Islet of Langerhans (tissue), 1 donor: ENCODE measurements at regions not wholly inside any gene's neighbourhood (a gene's known extent, or its start where the extent isn't known, plus 50 kb on each side); places are given as distances from the start of the nearest gene placed in this dataset.
A peak's percentile ranks its signal among the peaks of the same experiment; 100 is the strongest.
"Not testable (repeated sequence)": the region's sequence is repeated elsewhere in the genome, so short reads cannot be mapped to it uniquely, and the experiment has no call there.

Experiments
- FAIRE-seq: peaks from one replicate; lab custom pipeline; 2011; peaks lifted over from hg19 to GRCh38; lab: Jason Lieb, UNC

GRCh38 chr2:204145263-204145751 is 208.7 kb downstream of the ICOS start:
- FAIRE-seq = peak; percentile 96

GRCh38 chr2:204145791-204146190 is 209.2 kb downstream of the ICOS start:
- FAIRE-seq = no peak

DNA sequence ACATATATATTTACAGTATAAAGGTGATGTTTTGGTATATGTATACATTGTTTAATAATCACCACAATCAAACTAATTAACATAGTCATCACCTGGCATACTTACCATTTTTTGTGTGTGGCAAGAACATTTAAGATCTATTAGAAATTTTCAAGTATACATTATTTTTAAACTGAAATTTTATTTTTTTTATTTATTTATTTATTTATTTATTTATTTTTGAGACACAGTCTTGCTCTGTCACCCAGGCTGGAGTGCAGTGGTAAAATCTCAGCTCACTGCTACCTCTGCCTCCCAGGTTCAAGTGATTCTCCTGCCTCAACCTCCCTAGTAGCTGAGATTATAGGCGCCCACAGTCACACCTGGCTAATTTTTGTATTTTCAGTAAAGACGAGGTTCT is 210.5 kb downstream of the ICOS start:
- not testable (repeated sequence) for FAIRE-seq

DNA sequence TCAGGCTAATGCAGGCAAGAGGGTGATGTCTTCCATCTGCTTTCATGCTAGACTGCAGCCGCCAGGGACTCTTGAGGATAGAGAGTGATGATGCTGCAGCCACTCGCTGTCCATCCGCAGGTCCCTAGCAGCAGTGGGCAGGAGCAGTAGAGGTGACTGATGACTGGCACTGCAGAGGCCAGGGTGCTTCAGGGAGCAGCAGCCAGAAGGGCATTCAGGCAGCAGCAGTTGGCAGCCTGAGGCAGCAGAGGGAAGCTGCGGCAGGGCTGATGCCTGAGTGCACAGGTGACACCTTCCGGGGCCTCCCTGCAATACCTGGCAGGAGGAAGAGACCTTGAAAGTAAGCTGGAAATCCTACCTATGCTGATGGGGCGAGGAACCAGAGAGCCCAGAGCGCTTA is 214.2 kb downstream of the ICOS start:
- no peak for FAIRE-seq

DNA sequence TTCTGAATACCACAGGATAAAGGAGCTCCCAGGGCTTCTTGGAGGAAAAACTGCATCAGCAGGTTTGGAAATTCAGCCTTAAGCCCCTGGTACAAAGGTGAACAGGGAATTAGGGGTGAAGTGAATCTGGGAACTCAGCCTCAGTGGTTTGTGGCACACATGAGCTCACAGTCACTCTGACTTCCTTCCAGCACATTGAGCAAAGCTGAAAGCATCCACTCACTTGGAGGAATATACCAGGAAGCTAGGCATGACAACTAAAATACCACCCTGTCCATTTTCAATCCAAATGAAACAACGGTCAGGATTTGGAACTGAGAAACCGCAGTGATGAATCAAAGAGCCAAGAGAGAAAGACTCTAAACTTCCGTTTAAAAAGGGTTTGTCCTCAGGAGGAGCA is 216.1 kb downstream of the ICOS start:
- FAIRE-seq = no peak

DNA sequence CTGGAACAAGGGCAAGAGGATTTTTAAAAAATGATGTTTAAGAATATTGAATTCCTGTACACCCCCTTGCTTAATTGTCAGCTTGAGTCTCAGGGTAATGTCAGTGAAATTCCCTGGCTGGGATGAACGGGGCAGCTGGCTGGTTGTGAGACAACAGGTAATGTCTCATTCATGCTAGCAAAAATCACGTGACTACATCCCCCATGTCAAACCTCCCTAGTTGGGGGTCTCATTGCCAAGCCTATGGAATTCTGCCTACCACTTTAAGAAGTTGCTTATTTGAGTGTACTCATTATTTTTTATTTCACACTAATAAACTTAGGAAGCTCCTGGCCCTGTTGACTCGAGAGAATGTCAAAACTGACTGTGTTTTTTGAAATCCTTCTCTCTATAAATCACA is 218.3 kb downstream of the ICOS start:
- FAIRE-seq = no peak

DNA sequence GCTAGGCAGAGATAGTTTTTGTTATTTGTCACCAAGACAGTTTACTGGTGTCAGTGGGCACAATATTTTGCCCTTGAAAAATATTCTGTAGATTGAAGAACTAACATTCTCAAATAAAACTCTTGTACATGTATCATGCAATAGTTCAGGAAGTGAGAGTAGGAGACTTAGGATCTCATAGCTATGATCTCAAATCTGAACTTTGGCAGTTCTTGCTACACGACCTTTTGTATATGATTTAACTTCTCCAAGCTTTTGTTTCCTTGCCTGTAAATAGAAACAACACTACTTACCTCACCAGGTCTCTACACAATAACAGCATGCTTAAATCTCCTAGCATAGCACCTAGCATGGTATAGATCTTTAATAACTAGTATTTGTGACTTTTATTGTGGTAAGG is 219.9 kb downstream of the ICOS start:
- no peak for FAIRE-seq

GRCh38 chr2:204157684-204158083 is 221.1 kb downstream of the ICOS start:
- FAIRE-seq = no peak

DNA sequence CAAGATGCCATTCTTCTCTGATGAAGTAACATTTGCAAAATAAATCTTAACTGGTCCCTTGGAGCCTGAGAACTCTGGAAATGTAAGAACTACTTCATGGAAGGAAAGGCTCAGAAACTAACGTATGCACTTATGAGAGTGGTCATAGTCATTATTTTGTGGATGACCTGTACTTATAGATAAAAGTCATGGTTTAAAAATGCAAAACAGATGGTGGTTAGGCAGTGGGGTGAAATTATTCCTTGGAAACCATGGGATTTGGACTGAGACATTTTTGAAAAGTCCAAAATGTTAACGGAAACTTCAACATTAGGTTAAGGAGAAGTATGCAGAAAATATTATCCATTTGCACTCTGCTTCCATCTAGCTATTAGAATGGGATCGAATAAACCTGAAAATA is 223.0 kb downstream of the ICOS start:
- FAIRE-seq = no peak

- no peak for FAIRE-seq
Measured at GRCh38 chr2:204160989-204161388, 224.4 kb downstream of the ICOS start.

GRCh38 chr2:204161886-204162285 is 225.3 kb downstream of the ICOS start:
- FAIRE-seq = no peak

- no peak for FAIRE-seq
Measured at GRCh38 chr2:204166961-204167360, 230.4 kb downstream of the ICOS start.

DNA sequence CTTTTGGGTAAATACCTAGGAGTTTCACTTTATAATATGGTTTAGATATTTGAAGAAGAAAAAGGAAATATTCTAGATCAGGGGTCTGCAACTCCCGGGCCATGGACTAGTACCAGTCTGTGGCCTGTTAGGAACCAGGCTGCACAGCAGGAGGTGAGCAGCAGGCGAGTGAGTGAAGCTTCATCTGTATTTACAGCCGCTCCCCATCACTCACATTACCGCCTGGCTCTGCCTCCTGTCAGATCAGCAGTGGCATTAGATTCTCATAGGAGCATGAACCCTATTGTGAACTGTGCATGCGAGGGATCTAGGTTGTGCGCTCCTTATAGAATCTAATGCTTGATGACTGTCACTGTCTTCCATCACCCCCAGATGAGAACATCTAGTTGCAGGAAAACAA is 231.1 kb downstream of the ICOS start:
- not testable (repeated sequence) for FAIRE-seq

DNA sequence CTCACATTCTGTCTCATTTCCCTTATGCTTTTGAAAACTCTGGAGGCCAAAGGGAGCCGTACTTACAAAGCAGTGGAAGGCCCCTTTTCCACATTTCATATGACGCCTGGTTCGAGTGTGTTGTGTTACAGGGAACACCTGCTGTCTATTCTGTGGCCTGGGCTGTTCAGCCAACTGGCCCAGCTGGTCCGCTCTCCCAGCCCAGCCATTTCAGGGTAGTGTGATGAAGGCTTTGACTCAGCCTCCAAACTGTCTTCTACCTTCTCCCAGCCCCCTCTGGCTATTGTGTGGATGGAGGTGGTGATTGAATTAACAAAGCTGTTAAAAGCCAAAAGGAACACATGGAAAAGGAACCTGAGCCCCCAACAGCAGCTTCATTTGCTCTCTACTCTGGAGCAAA is 233.8 kb downstream of the ICOS start:
- no peak for FAIRE-seq

GRCh38 chr2:204171432-204172144 is 235.0 kb downstream of the ICOS start:
- no peak for FAIRE-seq

DNA sequence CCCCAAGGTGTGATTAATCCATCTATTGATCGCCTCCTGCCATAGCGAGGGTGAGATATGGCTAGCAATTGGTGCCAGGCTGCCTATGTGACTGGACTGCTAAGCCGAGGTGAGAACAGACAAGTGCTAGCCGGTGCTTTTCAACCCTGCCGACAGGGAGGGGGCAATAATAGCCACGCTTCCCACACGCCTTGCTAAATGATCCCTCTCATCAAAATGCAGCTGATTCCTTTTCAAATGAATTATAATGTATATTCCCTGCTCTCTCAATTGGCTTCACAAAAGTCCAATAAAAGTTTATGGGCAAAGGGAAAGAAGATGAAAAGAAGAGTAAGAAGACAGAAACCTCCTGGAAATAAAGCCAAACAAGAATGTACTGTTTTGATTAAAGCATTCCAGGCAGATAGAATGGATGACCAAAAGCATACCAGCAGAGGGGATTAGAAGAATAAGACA is 235.6 kb downstream of the ICOS start:
- FAIRE-seq = no peak

GRCh38 chr2:204174034-204174433 is 237.5 kb downstream of the ICOS start:
- FAIRE-seq = no peak

DNA sequence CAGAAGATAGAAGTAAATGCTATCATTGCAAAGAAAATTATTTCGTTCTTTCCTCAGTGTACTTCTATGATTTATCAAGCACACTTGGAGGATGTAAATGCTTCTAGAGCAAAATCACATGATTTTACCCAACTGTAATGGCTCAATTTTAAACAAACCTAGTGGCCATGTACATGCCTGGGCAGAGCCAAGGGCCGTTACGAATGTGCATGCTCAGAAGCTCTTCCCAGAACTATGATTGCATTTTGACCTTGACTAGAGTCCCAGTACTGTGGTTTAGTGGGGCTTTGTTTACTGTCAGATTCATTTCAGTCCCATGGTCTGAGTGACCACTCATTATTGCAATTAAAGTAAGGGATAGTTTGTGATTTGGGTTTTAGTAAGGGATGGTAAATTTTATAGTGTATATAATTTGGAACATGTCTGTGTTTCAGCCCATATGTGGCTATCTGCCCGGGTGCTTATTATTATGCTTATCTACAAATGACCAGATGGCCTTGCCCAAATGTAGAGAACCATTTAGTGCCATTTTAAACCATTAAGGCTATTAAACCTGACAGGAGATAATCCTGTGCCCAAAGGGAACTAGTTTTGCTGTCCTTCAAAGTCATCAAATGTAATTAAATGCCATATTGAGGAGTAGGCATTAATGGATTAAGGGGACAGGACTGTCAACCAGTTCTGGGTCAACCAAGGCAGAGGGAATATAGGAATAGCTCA is 239.1 kb downstream of the ICOS start:
- no peak for FAIRE-seq

DNA sequence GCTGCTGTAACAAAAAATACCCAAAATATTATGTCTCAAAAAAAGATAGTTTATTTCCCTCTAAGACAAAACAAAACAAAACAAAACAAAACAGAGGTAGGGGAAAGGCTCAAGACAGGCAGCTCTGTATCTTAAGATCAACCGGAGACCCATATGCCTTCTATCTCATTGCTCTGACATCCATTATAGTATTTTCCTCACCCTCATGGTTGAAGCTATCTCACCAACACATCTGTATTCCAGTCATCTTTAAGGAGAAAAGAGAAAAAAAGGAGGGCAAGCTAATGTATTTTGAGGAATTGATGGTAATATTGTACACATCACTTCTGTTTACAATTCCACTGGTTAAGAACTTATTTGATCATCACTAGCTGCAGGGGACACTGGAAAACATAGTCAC is 239.7 kb downstream of the ICOS start:
- no peak for FAIRE-seq

DNA sequence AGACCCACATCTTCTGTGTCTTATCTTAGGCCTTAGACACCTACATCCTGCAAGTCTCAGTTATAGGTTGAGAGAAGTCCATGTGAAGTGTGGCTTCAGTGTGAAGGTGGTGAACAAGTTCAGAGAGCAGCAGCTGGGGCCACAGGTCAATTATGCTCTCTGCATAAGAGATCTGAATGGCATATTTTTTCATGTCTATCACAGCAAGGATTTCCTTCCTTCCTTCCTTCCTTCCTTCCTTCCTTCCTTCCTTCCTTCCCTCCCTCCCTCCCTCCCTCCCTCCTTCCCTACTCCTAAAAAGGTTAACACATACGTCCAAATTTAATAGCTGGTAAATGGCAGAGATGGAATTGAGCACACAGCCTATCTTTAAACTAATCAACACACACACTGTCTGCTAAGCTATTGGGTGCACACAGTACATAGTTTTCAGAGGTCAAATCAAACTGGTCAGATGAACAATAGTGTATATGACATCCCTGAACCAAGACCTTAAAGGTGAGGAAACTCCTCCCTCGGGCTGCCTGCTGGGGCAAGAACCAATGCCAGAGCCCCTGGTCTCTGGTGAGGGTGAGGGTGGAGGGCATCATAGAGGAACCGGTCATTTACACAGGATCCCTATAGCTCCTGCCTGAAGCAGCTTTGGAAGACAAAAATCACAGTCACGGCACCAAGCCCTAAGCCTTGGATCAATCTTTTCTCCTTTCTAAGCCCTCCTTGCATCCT is 240.9 kb downstream of the ICOS start:
- no peak for FAIRE-seq

GRCh38 chr2:204177977-204178522 is 241.5 kb downstream of the ICOS start:
- no peak for FAIRE-seq

DNA sequence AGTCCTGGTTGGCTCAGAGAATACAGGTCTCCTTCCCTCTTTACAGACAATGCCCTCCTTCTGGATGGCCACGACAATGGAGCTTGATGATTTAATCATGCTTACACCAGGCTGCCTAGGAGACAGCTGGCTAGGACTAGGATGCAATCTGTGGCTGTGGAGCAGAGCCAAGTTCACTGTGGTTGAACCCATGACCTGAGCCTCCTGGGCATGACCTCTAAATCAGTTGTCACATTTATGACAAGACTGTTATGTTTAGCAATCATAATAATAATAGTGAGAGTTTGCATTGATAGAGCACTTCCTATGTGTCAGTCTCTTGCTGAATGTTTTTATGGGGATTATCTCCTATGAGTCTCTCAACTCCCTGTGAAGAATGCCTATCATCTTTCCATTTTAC is 244.1 kb downstream of the ICOS start:
- no peak for FAIRE-seq

DNA sequence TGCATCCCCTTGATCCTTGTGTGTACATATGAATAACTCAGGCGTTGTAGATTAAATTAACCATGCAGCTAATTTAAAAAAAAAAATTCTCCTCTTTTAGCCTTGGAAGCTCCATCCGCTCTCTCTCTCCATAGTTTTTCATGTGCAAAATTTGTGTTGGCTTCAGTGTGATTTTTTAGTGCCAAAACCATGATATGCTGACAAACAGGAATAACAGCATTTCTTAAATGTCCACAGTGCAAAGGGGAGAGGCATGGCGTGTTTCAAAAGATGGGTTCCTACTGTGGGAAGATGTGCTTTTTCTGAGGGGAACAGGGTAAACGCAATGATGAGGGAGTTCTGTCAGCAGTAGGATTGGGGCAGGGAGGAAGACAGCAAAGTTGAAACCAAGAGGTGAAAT is 247.0 kb downstream of the ICOS start:
- FAIRE-seq = no peak
